ENCODE measurements at regions not wholly inside any gene's neighbourhood (a gene's known extent, or its start where the extent isn't known, plus 50 kb on each side); places are given as distances from the start of the nearest gene placed in this dataset.

DNA sequence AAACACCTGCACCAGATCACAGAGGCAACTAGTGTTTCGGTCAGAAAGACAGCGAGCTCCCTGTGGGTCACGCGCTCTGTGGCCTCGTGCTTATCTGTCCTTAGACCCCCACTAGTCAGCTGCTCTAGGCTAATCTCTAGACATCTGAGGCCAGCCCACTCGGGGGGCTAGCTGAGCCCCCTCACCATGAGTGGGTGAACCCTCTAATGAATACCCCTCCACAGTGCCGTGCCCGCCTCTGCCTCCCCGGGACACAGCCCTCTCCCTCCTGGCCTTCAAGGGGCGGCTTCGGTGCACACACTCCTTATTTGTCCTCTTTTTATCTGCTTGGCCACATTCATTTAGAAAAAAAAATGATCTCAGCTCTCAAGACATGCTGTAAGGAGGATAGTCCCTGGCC lies 320.1 kb downstream of the C16orf95 start:
- TF ChIP-seq YY1 (IDR thresholded peaks at IDR 0.05; ENCODE audit: insufficient read depth, insufficient read length) (no peak), ZNF274 (IDR thresholded peaks at IDR 0.05; ENCODE audit: low read depth, low read length) (no peak)
